ENCODE measurements at regions not wholly inside any gene's neighbourhood (a gene's known extent, or its start where the extent isn't known, plus 50 kb on each side); places are given as distances from the start of the nearest gene placed in this dataset.

GRCh38 chr2:173761603-173762119, 203.5 kb downstream of the SP3 start:
- Mint-ChIP-seq H3K36me3 (ENCODE audit: low read depth) (no peaks in the 10 kb centered on the region), H3K4me3 (no peak overlapping the region), H3K4me1 (ENCODE audit: low read depth) (no peaks in the 10 kb centered on the region), H3K27me3 (ENCODE audit: insufficient read depth) (peaks cover 16% of the 10 kb centered on the region), H3K9me3 (no peaks in the 10 kb centered on the region), H3K27ac (no peak overlapping the region)
- TF ChIP-seq, protein P1, sequence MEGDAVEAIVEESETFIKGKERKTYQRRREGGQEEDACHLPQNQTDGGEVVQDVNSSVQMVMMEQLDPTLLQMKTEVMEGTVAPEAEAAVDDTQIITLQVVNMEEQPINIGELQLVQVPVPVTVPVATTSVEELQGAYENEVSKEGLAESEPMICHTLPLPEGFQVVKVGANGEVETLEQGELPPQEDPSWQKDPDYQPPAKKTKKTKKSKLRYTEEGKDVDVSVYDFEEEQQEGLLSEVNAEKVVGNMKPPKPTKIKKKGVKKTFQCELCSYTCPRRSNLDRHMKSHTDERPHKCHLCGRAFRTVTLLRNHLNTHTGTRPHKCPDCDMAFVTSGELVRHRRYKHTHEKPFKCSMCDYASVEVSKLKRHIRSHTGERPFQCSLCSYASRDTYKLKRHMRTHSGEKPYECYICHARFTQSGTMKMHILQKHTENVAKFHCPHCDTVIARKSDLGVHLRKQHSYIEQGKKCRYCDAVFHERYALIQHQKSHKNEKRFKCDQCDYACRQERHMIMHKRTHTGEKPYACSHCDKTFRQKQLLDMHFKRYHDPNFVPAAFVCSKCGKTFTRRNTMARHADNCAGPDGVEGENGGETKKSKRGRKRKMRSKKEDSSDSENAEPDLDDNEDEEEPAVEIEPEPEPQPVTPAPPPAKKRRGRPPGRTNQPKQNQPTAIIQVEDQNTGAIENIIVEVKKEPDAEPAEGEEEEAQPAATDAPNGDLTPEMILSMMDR (IDR thresholded peaks at IDR 0.05): no peak
- DNase-seq: no peak

DNA sequence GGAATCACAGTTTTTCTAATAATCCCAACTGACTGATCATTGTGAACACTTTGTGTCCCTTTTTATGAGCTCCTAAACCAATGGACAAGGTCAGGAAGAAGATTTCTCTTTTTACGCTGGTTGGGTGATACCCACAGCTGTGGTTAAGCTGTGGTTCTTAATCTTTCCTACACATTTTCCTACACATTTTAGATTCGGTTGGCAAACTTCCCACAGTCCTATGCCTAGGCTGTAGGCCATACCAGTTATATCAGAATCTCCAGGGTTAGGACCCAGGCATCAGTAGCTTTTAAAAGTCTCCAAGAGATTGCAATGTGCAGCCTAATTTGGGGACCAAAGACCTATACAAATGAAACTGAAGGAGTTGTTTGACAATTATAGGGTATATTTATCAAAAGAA, 203.0 kb downstream of the SP3 start:
- Mint-ChIP-seq H3K9me3 (no peaks in the 10 kb centered on the region), H3K27me3 (ENCODE audit: insufficient read depth) (peaks cover 20% of the 10 kb centered on the region), H3K36me3 (ENCODE audit: low read depth) (no peaks in the 10 kb centered on the region), H3K4me1 (ENCODE audit: low read depth) (no peaks in the 10 kb centered on the region), H3K27ac (no peak overlapping the region), H3K4me3 (no peak overlapping the region)
- TF ChIP-seq, protein P1 (IDR thresholded peaks at IDR 0.05): no peak
- no peak for DNase-seq

DNA sequence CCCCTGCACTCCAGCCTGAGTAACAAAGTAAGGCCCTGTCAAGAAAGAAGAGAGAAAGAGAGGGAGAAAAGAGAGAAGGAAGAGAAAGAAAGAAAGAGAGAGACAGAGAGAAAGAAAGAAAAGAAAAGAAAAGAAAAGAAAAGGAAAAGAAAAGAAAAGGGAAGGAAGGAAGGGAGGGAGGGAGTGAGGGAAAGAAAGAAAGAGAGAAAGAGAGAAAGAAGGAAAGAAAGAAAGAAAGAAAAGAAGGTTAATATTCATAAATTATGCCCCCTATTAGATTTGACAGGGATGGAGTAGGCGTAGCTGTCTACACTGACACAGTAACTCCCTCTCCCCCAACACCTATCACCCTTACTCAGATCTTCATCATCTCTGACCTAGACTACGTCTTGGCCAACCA, 202.3 kb downstream of the SP3 start:
- TF ChIP-seq, protein P1 (IDR thresholded peaks at IDR 0.05): no peak
- Mint-ChIP-seq H3K27me3 (ENCODE audit: insufficient read depth) (peaks cover 23% of the 10 kb centered on the region), H3K36me3 (ENCODE audit: low read depth) (no peaks in the 10 kb centered on the region), H3K4me3 (no peak overlapping the region), H3K27ac (no peak overlapping the region), H3K4me1 (ENCODE audit: low read depth) (no peaks in the 10 kb centered on the region), H3K9me3 (no peaks in the 10 kb centered on the region)
- no peak for DNase-seq

DNA sequence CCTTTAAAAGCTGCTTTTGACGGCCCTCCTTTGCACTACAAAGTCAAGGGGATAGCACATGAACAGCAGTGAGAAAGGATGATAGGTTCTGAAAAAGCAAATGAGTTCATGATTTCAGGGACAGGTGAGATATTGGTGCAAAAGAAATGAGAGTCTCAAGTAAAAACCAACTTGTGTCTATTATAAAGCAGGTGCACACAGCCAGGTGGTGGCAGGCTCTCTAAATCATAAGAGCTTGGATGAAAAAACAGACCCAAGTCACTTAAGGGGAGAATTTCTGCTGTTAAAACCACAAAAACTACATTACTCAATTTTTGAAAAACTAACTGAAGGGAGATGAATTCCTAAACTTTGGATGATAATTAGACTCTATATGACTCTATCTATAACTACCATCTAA, 201.5 kb downstream of the SP3 start:
- H3K36me3 Mint-ChIP-seq (ENCODE audit: low read depth): no peaks in the 10 kb centered on the region
- DNase-seq: no peak
- TF ChIP-seq, protein P1 (IDR thresholded peaks at IDR 0.05): no peak
- H3K4me3 Mint-ChIP-seq: no peak overlapping the region
- no peak overlapping the region for H3K27ac Mint-ChIP-seq
- H3K27me3 Mint-ChIP-seq (ENCODE audit: insufficient read depth): peaks cover 23% of the 10 kb centered on the region
- no peaks in the 10 kb centered on the region for H3K4me1 Mint-ChIP-seq (ENCODE audit: low read depth)
- no peaks in the 10 kb centered on the region for H3K9me3 Mint-ChIP-seq

- Mint-ChIP-seq H3K4me3 (no peak overlapping the region), H3K4me1 (ENCODE audit: low read depth) (no peaks in the 10 kb centered on the region), H3K9me3 (no peaks in the 10 kb centered on the region), H3K27me3 (ENCODE audit: insufficient read depth) (peaks cover 23% of the 10 kb centered on the region), H3K27ac (no peak overlapping the region), H3K36me3 (ENCODE audit: low read depth) (no peaks in the 10 kb centered on the region)
- TF ChIP-seq, protein P1 (IDR thresholded peaks at IDR 0.05): no peak
- no peak for DNase-seq
Observed at GRCh38 chr2:173764094-173764493, 201.1 kb downstream of the SP3 start.

Measured in HFFc6 (cell line).